ENCODE measurements at regions not wholly inside any gene's neighbourhood (a gene's known extent, or its start where the extent isn't known, plus 50 kb on each side); places are given as distances from the start of the nearest gene placed in this dataset.
"Not testable (repeated sequence)": the region's sequence is repeated elsewhere in the genome, so short reads cannot be mapped to it uniquely, and the experiment has no call there.

GRCh38 chrX:115732530-115732929 is 171.6 kb downstream of the PLS3 start:
- not testable (repeated sequence) for TF ChIP-seq POLR2AphosphoS5 (IDR thresholded peaks at IDR 0.05)
- TF ChIP-seq, protein P1, sequence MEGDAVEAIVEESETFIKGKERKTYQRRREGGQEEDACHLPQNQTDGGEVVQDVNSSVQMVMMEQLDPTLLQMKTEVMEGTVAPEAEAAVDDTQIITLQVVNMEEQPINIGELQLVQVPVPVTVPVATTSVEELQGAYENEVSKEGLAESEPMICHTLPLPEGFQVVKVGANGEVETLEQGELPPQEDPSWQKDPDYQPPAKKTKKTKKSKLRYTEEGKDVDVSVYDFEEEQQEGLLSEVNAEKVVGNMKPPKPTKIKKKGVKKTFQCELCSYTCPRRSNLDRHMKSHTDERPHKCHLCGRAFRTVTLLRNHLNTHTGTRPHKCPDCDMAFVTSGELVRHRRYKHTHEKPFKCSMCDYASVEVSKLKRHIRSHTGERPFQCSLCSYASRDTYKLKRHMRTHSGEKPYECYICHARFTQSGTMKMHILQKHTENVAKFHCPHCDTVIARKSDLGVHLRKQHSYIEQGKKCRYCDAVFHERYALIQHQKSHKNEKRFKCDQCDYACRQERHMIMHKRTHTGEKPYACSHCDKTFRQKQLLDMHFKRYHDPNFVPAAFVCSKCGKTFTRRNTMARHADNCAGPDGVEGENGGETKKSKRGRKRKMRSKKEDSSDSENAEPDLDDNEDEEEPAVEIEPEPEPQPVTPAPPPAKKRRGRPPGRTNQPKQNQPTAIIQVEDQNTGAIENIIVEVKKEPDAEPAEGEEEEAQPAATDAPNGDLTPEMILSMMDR (IDR thresholded peaks at IDR 0.05) = not testable (repeated sequence)
